GM23248 (cell line): ENCODE measurements at regions not wholly inside any gene's neighbourhood (a gene's known extent, or its start where the extent isn't known, plus 50 kb on each side); places are given as distances from the start of the nearest gene placed in this dataset.

ENCODE experiments used
- EZH2 ChIP-seq: fragments of 200-600 bp; sonication (generic); IDR thresholded peaks from 2 replicates; pipeline ENCODE4 v1.6.1; 2018; ENCODE audit warnings: antibody characterized with exemption, mild to moderate bottlenecking; ENCODE audit not compliant: insufficient read depth, poor library complexity, severe bottlenecking
- EZH2phosphoT487 ChIP-seq: fragments of 200-600 bp; sonication (generic); IDR thresholded peaks from 2 replicates; pipeline ENCODE4 v1.6.1; 2018; ENCODE audit warnings: antibody characterized with exemption, moderate library complexity, mild to moderate bottlenecking, low read depth; ENCODE audit not compliant: insufficient read depth

DNA sequence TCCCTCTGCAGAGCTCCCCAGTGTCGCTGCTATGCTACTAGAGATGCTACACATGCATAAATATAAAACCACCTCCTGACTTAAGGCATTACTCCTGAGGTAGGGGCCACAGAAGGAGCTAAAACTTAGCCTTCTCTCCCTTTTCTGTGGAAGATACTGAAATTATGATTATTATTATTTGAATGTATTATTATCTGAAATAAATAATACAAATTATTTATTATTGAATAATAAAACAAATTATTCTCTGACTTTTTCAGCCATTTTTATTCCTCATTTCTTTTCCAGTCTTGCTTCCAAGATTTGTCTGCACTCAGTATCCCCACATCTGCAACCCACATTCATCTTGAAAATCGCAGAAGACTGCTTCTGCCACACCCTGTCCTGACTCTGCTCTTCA lies 414.9 kb upstream of the ACO1 start:
- TF ChIP-seq EZH2 (no peak), EZH2phosphoT487 (no peak)
